ENCODE measurements at regions not wholly inside any gene's neighbourhood (a gene's known extent, or its start where the extent isn't known, plus 50 kb on each side); places are given as distances from the start of the nearest gene placed in this dataset.

- H3K36me3 ChIP-seq (replicated peaks in 1 of 2): no peaks in the 10 kb centered on the region
- TF ChIP-seq CTCF (IDR thresholded peaks at IDR 0.05) (peak; percentile 18 to 65 (median 54)), POLR2A (IDR thresholded peaks at IDR 0.05) (no peak)
- 7 to 12% (median 10%) methylated on average over 5 of the region's 5 CpGs for WGBS, 4 donors
- H3K4me1 ChIP-seq (replicated peaks in 1 of 2): peaks cover 36 to 50% of the 10 kb centered on the region in 2 donors
- H3K9me3 ChIP-seq (replicated peaks in 1 of 3): no peaks in the 10 kb centered on the region
- H3K4me3 ChIP-seq: peak overlapping the region in 1 of 4 donors; percentile 34
- intact Hi-C loops (cut with DNase I): no loop called here
- peak in 4 of 7 donors; percentile 32 to 66 (median 48) for DNase-seq
- no peaks in the 10 kb centered on the region for H3K27me3 ChIP-seq
- H3K27ac ChIP-seq: peak overlapping the region; percentile 81 to 95 (median 89)
Observed at GRCh38 chr17:68794636-68795434, 160.4 kb downstream of the ABCA8 start.

- peak overlapping the region; percentile 12 to 91 (median 81) for H3K27ac ChIP-seq
- H3K9me3 ChIP-seq (replicated peaks in 1 of 3): no peaks in the 10 kb centered on the region
- DNase-seq: no peak
- H3K36me3 ChIP-seq (replicated peaks in 1 of 2): no peaks in the 10 kb centered on the region
- intact Hi-C loops (cut with DNase I): no loop called here
- H3K4me3 ChIP-seq: no peak overlapping the region
- TF ChIP-seq POLR2A (IDR thresholded peaks at IDR 0.05) (no peak), CTCF (IDR thresholded peaks at IDR 0.05) (no peak)
- WGBS, 4 donors: 20 to 49% (median 24%) methylated on average over 2 of the region's 2 CpGs
- H3K4me1 ChIP-seq (replicated peaks in 1 of 2): peaks cover 36 to 50% of the 10 kb centered on the region in 2 donors
- H3K27me3 ChIP-seq: no peaks in the 10 kb centered on the region
Observed at GRCh38 chr17:68792873-68793272, 162.3 kb downstream of the ABCA8 start.

- no peak overlapping the region for H3K4me3 ChIP-seq
- H3K9me3 ChIP-seq (replicated peaks in 1 of 3): no peaks in the 10 kb centered on the region
- WGBS, 4 donors: 12 to 22% (median 15%) methylated on average over 3 of the region's 3 CpGs
- H3K36me3 ChIP-seq (replicated peaks in 1 of 2): no peaks in the 10 kb centered on the region
- no peak for TF ChIP-seq POLR2A (IDR thresholded peaks at IDR 0.05)
- no peak for TF ChIP-seq CTCF (IDR thresholded peaks at IDR 0.05)
- H3K4me1 ChIP-seq (replicated peaks in 1 of 2): peaks cover 36 to 50% of the 10 kb centered on the region in 2 donors
- no peaks in the 10 kb centered on the region for H3K27me3 ChIP-seq
- DNase-seq: no peak
- peak overlapping the region in 4 of 5 donors; percentile 12 to 91 (median 85) for H3K27ac ChIP-seq
- intact Hi-C loops (cut with DNase I): no loop called here
Observed at GRCh38 chr17:68792042-68792685, 163.0 kb downstream of the ABCA8 start.

- peak in 1 of 7 donors; percentile 47 for DNase-seq
- no peaks in the 10 kb centered on the region for H3K9me3 ChIP-seq (replicated peaks in 1 of 3)
- TF ChIP-seq POLR2A (IDR thresholded peaks at IDR 0.05): no peak
- no peak for TF ChIP-seq CTCF (IDR thresholded peaks at IDR 0.05)
- 40 to 60% (median 50%) methylated on average over 6 of the region's 6 CpGs for WGBS, 4 donors
- intact Hi-C loops (cut with DNase I): no loop called here
- H3K27ac ChIP-seq: peak overlapping the region in 1 of 5 donors; percentile 65
- peaks cover 36 to 50% of the 10 kb centered on the region in 2 donors for H3K4me1 ChIP-seq (replicated peaks in 1 of 2)
- H3K4me3 ChIP-seq: no peak overlapping the region
- H3K27me3 ChIP-seq: no peaks in the 10 kb centered on the region
- H3K36me3 ChIP-seq (replicated peaks in 1 of 2): no peaks in the 10 kb centered on the region
Observed at GRCh38 chr17:68790931-68791330, 164.3 kb downstream of the ABCA8 start.

Measured in adrenal gland (tissue), 9 donors.